ENCODE measurements at regions not wholly inside any gene's neighbourhood (a gene's known extent, or its start where the extent isn't known, plus 50 kb on each side); places are given as distances from the start of the nearest gene placed in this dataset.

DNA sequence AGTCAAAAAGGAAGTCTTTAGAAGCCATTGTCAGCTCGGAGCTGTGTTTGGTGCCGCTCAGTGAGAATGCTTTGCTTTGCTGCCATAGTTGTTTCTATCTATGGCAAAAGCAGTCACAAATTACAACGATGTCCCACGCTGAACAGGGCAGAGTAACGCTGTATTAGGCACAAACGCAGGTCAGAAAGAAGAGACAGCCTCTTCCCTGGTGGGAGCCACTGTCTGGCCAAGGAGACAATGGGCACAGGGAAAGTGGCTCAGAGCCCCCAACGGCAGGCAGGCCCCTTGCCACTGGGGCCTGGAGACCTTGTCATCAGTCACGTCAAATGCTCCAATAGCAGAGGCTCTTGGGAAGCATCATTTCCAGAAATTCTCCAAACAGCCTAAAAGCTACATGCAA lies 244.2 kb downstream of the TEX29 start:
- no peaks in the 10 kb centered on the region for H3K9me3 ChIP-seq (ENCODE audit: insufficient read depth, low read depth, low read length)
- no peak overlapping the region for H3K4me3 ChIP-seq (ENCODE audit: low read length)
- peaks cover 3% of the 10 kb centered on the region; the same call in 1 of the 2 replicates for H3K4me1 ChIP-seq (ENCODE audit: insufficient read depth, low read length)
- no peaks in the 10 kb centered on the region for H3K27me3 ChIP-seq (ENCODE audit: insufficient read depth, low read length)
- no peaks in the 10 kb centered on the region for H3K36me3 ChIP-seq (ENCODE audit: insufficient read depth, low read depth, low read length)
- H3K27ac ChIP-seq (ENCODE audit: low read length), result no peak overlapping the region
- no peak overlapping the region for H3K9ac ChIP-seq (ENCODE audit: low read depth, low read length)

DNA sequence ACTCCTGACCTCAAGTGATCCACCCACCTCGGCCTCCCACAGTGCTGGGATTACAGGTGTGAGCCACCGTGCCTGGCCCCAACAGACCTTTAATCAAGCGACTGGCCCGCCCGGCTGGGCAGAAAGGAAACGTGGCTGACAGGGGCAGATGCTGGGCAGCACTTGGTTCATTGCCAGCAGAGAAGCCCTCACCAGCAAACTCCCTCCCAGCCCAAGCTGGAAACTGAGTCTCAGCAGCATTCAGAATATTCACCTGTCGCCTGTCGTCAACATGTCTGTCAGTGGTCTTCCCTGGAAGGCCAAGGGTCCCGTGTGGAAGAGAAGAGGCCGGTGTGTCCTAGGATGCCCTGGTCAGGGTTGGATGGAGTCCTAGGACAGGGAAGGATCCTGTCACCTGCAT lies 245.0 kb downstream of the TEX29 start:
- H3K36me3 ChIP-seq (ENCODE audit: insufficient read depth, low read depth, low read length), result no peaks in the 10 kb centered on the region
- no peaks in the 10 kb centered on the region for H3K4me1 ChIP-seq (ENCODE audit: insufficient read depth, low read length)
- H3K9me3 ChIP-seq (ENCODE audit: insufficient read depth, low read depth, low read length), result no peaks in the 10 kb centered on the region
- no peaks in the 10 kb centered on the region for H3K27me3 ChIP-seq (ENCODE audit: insufficient read depth, low read length)
- no peak overlapping the region for H3K9ac ChIP-seq (ENCODE audit: low read depth, low read length)
- no peak overlapping the region for H3K4me3 ChIP-seq (ENCODE audit: low read length)
- H3K27ac ChIP-seq (ENCODE audit: low read length), result no peak overlapping the region

DNA sequence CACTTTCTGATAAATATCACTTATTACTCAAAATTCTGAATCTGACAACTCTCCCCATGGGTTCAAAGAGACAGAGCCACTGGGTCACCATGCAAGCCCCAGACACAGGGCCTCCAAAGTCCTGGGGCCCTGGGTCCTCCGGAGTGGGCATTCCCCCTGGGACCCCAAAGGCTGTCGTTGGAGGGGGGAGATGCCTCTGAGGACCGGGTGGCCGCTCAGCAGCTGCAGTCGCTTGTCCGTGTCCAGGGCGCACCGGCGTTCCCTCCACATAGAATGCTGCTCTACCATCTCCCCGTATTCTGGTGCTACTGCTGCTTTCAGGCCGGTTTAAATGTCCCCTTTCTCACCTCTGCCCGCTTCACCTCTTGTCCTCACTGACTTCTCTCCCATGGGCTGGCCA lies 246.1 kb downstream of the TEX29 start:
- H3K36me3 ChIP-seq (ENCODE audit: insufficient read depth, low read depth, low read length), result no peaks in the 10 kb centered on the region
- H3K4me1 ChIP-seq (ENCODE audit: insufficient read depth, low read length), result no peaks in the 10 kb centered on the region
- H3K27me3 ChIP-seq (ENCODE audit: insufficient read depth, low read length), result no peaks in the 10 kb centered on the region
- no peak overlapping the region for H3K9ac ChIP-seq (ENCODE audit: low read depth, low read length)
- no peak overlapping the region for H3K27ac ChIP-seq (ENCODE audit: low read length)
- H3K4me3 ChIP-seq (ENCODE audit: low read length), result no peak overlapping the region
- no peaks in the 10 kb centered on the region for H3K9me3 ChIP-seq (ENCODE audit: insufficient read depth, low read depth, low read length)

DNA sequence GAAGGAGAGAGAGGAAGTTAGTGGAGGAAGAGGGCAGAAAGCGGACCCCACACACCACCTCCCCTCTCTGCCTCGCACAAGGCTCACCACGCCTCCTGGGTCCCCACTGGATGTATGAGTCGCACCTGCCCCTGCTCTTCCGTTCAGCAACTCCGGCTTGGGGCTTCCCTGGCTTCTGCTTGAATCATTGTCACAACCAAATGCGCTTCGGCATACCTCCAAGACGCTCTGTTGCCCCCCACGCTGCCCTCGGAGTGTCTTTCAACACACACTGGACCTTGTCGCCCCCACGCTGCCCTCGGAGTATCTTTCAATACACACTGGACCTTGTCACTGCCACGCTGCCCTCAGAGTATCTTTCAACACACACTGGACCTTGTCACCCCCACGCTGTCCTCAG lies 247.2 kb downstream of the TEX29 start:
- Histone ChIP-seq H3K9ac (ENCODE audit: low read depth, low read length) (no peak overlapping the region), H3K4me1 (ENCODE audit: insufficient read depth, low read length) (no peaks in the 10 kb centered on the region), H3K4me3 (ENCODE audit: low read length) (no peak overlapping the region), H3K27me3 (ENCODE audit: insufficient read depth, low read length) (no peaks in the 10 kb centered on the region), H3K36me3 (ENCODE audit: insufficient read depth, low read depth, low read length) (no peaks in the 10 kb centered on the region), H3K9me3 (ENCODE audit: insufficient read depth, low read depth, low read length) (no peaks in the 10 kb centered on the region), H3K27ac (ENCODE audit: low read length) (no peak overlapping the region)

DNA sequence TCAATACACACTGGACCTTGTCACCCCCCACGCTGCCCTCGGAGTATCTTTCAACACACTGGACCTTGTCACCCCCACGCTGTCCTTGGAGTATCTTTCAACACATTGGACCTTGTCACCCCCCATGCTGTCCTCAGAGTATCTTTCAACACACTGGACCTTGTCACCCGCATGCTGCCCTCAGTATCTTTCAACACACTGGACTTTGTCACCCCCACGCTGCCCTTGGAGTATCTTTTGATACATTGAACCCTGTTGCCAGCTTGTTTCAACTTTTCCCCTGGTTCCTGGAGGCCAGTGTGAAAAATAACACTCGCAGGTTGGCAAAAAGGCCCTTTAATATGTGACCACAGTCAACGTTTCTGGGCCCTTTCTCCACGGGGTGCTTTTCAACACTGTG lies 247.8 kb downstream of the TEX29 start:
- Histone ChIP-seq H3K9me3 (ENCODE audit: insufficient read depth, low read depth, low read length) (peaks cover 2% of the 10 kb centered on the region; the same call in 1 of the 2 replicates), H3K4me3 (ENCODE audit: low read length) (no peak overlapping the region), H3K27ac (ENCODE audit: low read length) (no peak overlapping the region), H3K36me3 (ENCODE audit: insufficient read depth, low read depth, low read length) (no peaks in the 10 kb centered on the region), H3K27me3 (ENCODE audit: insufficient read depth, low read length) (no peaks in the 10 kb centered on the region), H3K4me1 (ENCODE audit: insufficient read depth, low read length) (no peaks in the 10 kb centered on the region), H3K9ac (ENCODE audit: low read depth, low read length) (no peak overlapping the region)

DNA sequence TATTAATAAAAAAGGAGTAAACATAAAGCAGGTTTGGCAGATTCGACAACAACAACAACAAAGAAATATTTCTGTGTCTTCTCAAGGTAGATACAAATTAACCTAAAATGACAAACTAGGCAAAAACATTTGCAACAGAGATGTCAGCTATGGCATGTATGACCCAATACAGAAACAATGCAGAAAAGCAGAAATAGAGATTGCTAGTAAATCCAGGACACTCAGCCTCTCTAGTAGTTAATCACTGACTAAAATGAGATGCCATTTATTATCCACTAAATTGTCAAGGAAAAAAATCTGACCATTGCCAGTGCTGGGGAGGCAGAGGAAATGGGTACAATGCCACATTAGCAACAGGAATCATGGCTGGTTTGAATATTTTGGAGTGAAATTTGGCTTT lies 250.5 kb downstream of the TEX29 start:
- H3K9ac ChIP-seq (ENCODE audit: low read depth, low read length), result no peak overlapping the region
- H3K4me3 ChIP-seq (ENCODE audit: low read length), result no peak overlapping the region
- no peak overlapping the region for H3K27ac ChIP-seq (ENCODE audit: low read length)

DNA sequence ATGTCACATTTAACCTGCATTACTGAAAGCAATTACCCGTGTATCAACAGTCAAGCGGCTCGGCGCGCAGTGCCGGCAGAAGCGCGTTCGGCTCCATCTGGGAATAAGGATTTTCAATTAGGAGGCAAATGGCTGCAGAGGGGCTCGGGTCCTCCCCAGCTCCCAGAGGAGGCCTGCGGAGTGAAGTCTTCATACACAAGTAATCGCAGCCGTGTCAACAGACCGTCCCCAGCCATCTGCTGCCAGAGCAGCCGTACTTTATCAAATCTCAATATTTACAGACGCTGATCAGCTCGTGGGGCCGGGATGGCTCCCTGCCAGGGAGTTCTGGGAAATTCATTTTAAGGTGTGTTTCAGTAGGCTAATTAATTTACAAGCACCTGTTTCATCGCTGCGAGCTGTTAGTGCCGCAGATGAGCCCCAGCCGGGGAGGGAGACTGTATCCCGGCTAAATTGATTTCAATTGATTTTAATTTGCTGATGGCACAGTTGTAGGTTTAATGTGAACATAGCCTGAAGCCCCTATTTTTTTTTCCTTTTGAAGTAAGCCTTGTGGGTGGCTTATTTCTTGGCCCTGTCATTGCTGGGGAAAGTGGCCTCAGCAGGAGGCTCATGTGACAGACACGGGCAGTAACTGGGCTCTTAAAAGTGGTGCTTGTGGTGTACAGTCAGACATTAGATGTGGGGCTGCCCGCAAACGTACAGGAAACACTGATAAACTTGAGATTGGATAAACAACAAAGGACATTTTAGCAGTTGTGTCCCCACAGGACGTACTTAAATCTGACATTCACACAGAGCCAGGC lies 252.7 kb downstream of the TEX29 start:
- Histone ChIP-seq H3K9ac (ENCODE audit: low read depth, low read length) (no peak overlapping the region), H3K9me3 (ENCODE audit: insufficient read depth, low read depth, low read length) (peaks cover 18% of the 10 kb centered on the region), H3K4me3 (ENCODE audit: low read length) (no peak overlapping the region)

More for the DNA sequence above, 250.5 kb downstream of the TEX29 start:
- H3K27me3 ChIP-seq (ENCODE audit: insufficient read depth, low read length), result no peaks in the 10 kb centered on the region
- H3K4me1 ChIP-seq (ENCODE audit: insufficient read depth, low read length), result no peaks in the 10 kb centered on the region
- no peaks in the 10 kb centered on the region for H3K36me3 ChIP-seq (ENCODE audit: insufficient read depth, low read depth, low read length)
- H3K9me3 ChIP-seq (ENCODE audit: insufficient read depth, low read depth, low read length), result peaks cover 18% of the 10 kb centered on the region

DNA sequence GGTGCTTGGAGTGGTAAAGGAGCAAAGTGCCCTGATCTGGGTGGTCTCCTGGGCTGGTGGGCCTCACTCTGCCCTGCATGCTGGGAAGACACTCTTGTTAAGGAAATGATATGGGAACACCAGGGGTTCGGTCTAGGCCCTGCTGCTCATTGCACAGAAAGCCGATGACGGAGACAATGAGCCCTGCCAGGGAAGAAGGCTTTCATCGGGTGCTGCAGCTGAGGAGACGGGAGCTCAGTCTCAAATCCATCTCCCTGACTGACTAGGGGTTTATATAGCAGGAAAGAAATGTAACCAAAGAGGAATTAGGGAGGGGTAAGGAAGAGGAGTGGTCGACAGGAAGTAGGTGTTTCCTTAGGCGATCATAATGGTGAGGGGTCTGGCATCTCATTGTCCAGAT lies 253.4 kb downstream of the TEX29 start:
- Histone ChIP-seq H3K36me3 (ENCODE audit: insufficient read depth, low read depth, low read length) (no peaks in the 10 kb centered on the region), H3K27ac (ENCODE audit: low read length) (no peak overlapping the region), H3K4me1 (ENCODE audit: insufficient read depth, low read length) (no peaks in the 10 kb centered on the region), H3K4me3 (ENCODE audit: low read length) (no peak overlapping the region), H3K27me3 (ENCODE audit: insufficient read depth, low read length) (no peaks in the 10 kb centered on the region), H3K9ac (ENCODE audit: low read depth, low read length) (no peak overlapping the region), H3K9me3 (ENCODE audit: insufficient read depth, low read depth, low read length) (peaks cover 18% of the 10 kb centered on the region)

More for the DNA sequence above, 252.7 kb downstream of the TEX29 start:
- no peak overlapping the region for H3K27ac ChIP-seq (ENCODE audit: low read length)
- H3K4me1 ChIP-seq (ENCODE audit: insufficient read depth, low read length), result no peaks in the 10 kb centered on the region
- H3K36me3 ChIP-seq (ENCODE audit: insufficient read depth, low read depth, low read length), result no peaks in the 10 kb centered on the region
- no peaks in the 10 kb centered on the region for H3K27me3 ChIP-seq (ENCODE audit: insufficient read depth, low read length)

DNA sequence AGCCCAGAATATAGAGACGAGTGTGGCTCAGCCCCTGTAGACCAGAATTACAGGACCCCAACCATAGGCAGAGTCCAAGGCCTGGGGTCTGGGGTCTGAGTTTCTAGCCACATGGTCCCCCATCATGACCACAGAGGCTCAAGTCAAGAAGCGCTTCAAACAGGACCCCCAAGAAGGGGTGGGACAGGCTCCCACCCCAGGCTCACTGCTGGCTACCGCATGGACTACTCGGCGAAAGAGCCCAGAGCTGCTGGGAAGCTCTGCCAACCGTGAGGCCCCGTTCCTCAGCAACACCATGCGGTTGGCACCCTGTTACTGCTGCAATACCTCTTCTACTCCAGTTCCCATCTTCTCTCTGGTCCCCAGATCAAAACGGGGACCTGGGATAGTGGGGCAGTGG lies 254.8 kb downstream of the TEX29 start:
- Histone ChIP-seq H3K4me1 (ENCODE audit: insufficient read depth, low read length) (no peaks in the 10 kb centered on the region), H3K27ac (ENCODE audit: low read length) (no peak overlapping the region), H3K9ac (ENCODE audit: low read depth, low read length) (no peak overlapping the region), H3K36me3 (ENCODE audit: insufficient read depth, low read depth, low read length) (no peaks in the 10 kb centered on the region), H3K4me3 (ENCODE audit: low read length) (no peak overlapping the region), H3K9me3 (ENCODE audit: insufficient read depth, low read depth, low read length) (peaks cover 21% of the 10 kb centered on the region), H3K27me3 (ENCODE audit: insufficient read depth, low read length) (no peaks in the 10 kb centered on the region)

DNA sequence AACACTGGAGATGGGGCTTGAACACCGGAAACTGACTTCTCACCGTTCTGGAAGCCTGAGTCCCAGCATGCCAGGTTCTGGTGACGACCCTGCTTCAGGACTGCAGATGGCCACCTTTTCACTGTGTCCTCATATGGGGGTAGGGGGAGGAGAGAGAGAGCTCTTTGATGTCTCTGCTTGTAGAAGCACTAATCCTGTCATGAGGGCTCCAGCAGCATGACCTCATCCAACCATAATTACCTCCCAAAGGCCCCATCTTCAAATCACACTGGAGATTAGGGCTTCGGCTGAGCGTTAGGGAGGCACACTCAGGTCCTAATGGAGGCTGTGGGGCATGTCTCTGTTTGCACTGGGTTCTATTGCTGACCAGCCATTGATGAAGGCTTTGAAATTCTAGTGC lies 255.3 kb downstream of the TEX29 start:
- H3K4me1 ChIP-seq (ENCODE audit: insufficient read depth, low read length), result no peaks in the 10 kb centered on the region
- no peak overlapping the region for H3K9ac ChIP-seq (ENCODE audit: low read depth, low read length)
- H3K27me3 ChIP-seq (ENCODE audit: insufficient read depth, low read length), result no peaks in the 10 kb centered on the region

DNA sequence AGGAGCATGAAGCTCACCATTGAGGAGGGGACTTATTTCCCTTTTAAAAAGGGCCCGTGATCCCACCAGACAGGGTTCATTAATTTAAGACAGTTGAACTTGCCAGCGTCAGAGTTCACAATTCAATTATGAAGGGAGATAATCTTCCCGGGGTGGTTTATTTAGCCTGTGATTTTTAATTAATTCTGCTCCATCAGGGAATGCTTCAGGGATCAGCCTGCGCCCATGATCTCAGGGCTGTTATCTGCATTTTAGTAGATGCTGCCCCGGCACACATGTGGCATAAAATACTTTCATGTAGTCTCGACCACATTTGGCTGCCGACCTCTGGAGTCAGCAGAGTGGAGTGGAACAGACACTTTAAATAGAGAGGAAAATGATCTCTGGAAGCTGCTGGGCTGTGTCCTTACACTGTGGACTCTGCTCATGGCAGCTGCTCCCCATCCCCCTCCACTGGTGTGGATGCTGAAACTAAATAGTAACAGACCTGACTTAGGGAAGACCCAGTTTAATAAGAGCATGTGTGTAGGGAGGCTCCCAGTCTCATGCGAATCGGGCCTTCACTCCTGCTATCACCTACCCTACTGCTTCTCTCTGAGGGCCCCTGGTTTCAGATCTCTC lies 256.9 kb downstream of the TEX29 start:
- Histone ChIP-seq H3K27me3 (ENCODE audit: insufficient read depth, low read length) (no peaks in the 10 kb centered on the region), H3K4me3 (ENCODE audit: low read length) (no peak overlapping the region), H3K9me3 (ENCODE audit: insufficient read depth, low read depth, low read length) (peaks cover 21% of the 10 kb centered on the region)

More for the DNA sequence above, 255.3 kb downstream of the TEX29 start:
- H3K9me3 ChIP-seq (ENCODE audit: insufficient read depth, low read depth, low read length), result peaks cover 21% of the 10 kb centered on the region
- H3K36me3 ChIP-seq (ENCODE audit: insufficient read depth, low read depth, low read length), result no peaks in the 10 kb centered on the region
- no peak overlapping the region for H3K27ac ChIP-seq (ENCODE audit: low read length)
- no peak overlapping the region for H3K4me3 ChIP-seq (ENCODE audit: low read length)

DNA sequence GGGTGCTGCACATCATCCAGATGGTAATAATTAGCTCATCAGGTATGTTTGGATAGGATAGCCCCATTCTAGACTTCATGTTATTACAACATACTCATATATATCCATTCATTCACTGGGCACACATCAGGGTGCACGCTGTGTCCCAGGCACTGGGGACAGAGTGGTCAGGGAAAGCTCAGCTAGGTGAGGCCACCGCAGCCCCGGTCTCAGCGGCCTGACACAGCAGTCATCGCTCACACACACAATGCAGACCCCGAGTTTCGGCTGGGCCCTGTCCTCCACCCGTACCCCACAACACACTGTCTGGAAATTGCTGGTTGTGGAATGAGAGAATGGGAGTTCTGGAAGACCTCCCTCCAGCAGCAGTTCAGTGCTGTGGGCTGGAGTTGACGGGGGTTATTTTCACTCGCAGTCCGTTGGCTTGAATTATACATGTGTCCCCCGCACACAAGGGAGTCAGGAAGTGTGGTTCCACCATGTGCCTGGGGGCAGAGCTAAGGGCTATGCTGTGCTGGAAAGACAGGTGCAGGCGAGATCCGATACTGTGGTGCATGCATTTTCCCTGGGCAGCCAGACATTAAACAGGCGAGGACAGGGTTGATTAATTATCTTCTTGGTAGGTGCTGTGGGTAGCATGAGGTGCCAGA lies 257.6 kb downstream of the TEX29 start:
- no peak overlapping the region for H3K9ac ChIP-seq (ENCODE audit: low read depth, low read length)
- H3K27me3 ChIP-seq (ENCODE audit: insufficient read depth, low read length), result no peaks in the 10 kb centered on the region
- no peaks in the 10 kb centered on the region for H3K36me3 ChIP-seq (ENCODE audit: insufficient read depth, low read depth, low read length)
- no peaks in the 10 kb centered on the region for H3K4me1 ChIP-seq (ENCODE audit: insufficient read depth, low read length)
- no peak overlapping the region for H3K4me3 ChIP-seq (ENCODE audit: low read length)
- H3K27ac ChIP-seq (ENCODE audit: low read length), result no peak overlapping the region
- H3K9me3 ChIP-seq (ENCODE audit: insufficient read depth, low read depth, low read length), result peaks cover 21% of the 10 kb centered on the region

More for the DNA sequence above, 256.9 kb downstream of the TEX29 start:
- no peak overlapping the region for H3K9ac ChIP-seq (ENCODE audit: low read depth, low read length)
- no peak overlapping the region for H3K27ac ChIP-seq (ENCODE audit: low read length)
- no peaks in the 10 kb centered on the region for H3K4me1 ChIP-seq (ENCODE audit: insufficient read depth, low read length)
- H3K36me3 ChIP-seq (ENCODE audit: insufficient read depth, low read depth, low read length), result no peaks in the 10 kb centered on the region
